HG02840 (cell line): ENCODE measurements at regions not wholly inside any gene's neighbourhood (a gene's known extent, or its start where the extent isn't known, plus 50 kb on each side); places are given as distances from the start of the nearest gene placed in this dataset.

Experiments used
- ATAC-seq: cut with Tn5 transposase; IDR thresholded peaks from one replicate; pipeline ENCODE4 v1.9.1; 2021; ENCODE audit warnings: mild to moderate bottlenecking, moderate library complexity, moderate number of reproducible peaks; ENCODE audit not compliant: unreplicated experiment, low FRiP score

DNA sequence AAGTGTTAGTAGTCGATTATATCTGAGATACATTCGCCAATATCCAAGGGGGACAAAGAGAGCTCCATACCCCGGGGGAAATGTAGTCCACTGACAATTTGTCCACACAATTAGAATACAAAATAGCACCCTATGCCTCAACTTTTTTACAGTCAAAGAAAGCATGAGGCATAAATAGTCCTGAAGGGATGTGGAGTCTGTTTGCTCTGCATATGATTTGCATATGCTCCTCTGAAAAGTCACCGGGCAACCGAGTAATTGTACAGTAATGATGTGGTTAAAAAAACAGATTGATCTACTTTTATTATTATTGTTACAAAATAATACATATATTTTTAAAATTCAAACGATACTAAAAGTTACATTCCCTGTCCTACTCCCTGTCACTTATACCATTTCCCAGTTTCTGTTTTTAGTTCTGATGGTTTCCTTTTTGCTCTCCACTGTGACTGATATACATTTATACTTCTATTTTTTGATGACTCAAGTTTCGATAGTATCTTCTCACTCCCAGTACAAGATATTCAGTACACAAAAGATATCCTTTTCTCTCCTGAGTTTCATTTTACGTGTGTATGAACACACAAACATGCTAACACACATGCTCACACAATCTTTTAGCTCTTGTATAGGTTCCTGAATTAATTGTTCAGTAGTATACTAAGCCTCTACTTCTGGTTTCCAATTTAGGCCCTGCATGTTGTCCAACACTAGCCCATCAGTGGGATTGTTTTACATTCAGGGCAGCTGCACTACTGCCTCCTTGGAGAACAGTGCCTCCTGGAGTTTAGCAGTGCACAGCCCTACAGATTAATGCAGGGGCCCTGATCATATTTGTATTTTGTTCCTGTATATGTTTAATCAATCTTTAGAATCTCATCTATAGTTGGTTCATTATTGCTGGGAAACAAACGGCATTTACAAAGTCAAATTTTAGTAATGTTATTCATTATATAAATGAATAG is 130.9 kb downstream of the TES start:
- no peak for ATAC-seq

DNA sequence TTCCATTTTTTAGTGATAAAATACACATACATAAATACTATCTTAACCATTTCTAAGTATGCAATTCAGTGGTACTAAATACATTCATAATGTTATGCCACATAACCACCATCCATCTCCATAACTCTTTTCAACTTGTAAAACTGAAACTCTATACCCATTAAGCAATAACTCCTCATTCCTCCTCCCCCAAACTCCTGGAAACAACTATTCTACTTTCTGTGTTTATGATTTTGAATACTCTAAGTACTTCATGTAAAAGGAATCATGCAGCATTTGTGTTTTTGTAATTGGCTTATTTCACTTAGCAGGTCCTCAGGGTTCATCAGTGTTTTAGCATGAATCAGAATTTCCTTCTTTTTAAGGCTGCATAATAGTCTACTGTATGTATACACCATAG is 131.8 kb downstream of the TES start:
- no peak for ATAC-seq

DNA sequence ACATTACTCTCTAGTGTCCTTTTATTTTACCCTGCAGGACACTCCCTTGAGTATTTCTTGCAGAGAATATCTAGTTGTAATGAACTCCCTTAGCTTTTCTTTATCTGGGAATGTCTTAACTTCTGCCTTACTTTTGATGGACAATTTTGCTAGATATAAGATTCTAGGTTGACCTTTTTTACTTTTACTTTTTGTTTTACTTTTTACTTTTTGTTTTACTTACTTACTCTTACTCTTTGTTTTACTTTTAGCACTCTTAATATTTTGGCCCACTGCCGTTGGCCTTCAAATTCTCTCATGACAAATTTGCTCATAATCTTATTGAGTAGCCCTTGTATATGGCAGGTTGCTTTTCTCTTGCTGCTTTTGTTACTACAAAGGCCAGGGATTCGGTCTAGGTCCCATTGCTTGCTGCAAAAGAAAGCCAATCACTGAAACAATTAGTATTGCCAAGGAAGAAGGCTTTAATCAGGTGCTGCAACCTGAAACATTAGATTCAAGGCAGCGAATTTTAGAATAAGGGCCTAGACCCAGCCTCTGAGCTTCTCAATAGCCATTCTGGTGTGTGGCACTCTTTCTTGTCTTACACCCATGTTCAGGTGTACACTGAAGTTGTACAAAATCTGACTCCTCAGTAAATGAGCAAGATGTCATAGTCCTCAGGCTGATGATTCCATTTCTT is 137.0 kb downstream of the TES start:
- ATAC-seq: no peak

DNA sequence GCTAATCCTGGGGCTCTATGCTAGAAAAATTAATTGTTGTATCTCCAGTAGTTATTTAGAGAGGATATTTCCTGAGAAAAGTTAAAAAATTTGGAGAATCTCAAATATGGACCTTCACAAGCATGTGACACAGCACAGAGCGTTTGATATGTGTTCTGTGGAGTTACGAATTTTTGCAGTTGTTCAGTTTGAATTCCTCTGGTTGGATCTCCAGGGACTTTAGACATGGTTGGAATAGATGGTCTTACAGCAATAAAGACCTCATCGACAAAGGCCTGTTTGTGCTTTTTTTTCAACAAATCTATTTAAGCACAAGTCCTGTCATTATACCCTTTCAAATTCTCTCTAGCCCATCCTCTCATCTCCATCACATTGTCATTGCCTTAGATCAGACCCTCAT is 138.0 kb downstream of the TES start:
- no peak for ATAC-seq

DNA sequence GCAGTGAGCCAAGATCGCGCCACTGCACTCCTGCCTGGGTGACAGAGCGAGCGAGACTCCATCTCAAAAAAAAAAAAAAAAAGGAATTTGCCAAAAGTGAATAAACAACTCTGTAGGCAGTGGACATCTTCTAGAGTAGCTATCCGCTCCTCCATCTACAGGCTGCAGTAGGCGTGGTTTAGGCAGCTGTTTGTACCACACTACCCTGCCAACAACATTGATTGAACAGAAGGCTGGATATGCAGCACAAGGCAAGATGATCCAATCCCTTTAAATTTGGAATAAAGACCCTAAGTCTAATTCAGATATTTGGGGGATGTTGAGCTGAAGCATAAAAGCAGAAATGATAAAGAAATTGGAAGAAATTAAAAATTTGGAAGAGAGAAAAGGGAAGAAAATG is 141.6 kb downstream of the TES start:
- no peak for ATAC-seq

DNA sequence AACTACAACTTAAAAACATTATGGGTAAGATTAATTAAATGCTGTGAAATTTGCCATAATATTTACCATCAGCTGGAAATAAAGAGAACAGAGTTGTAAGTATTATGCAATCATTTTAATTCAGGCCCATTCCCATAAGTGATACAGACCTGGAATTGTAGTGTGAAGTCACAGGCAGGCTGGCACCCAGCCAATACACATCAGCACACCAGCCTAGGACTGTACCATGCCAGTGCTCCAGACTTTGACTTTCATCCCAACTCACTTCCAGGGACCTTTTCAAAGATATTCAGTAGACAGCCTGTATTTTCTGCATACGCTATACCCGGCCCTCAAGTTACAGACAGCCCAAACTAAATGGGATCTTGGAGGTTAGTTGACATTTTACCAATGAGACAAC is 143.3 kb downstream of the TES start:
- no peak for ATAC-seq

DNA sequence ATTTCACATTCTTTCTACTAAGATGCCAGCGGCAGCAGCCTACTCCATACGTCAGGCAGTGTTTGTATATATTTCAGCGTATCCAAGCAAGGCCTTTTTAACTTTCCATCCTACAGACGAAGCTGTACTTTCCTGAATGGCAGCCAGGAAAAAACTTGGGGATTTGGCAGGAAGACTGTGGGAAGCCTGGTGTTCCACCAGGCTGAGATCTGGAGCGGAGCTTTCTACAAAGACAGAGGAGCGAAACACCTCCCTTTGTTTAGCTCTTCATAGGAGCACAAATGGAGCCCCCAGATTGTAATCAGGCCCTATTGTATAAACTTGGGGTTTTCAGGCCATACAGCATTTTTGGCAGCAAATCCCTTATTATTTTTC is 143.8 kb downstream of the TES start:
- no peak for ATAC-seq

DNA sequence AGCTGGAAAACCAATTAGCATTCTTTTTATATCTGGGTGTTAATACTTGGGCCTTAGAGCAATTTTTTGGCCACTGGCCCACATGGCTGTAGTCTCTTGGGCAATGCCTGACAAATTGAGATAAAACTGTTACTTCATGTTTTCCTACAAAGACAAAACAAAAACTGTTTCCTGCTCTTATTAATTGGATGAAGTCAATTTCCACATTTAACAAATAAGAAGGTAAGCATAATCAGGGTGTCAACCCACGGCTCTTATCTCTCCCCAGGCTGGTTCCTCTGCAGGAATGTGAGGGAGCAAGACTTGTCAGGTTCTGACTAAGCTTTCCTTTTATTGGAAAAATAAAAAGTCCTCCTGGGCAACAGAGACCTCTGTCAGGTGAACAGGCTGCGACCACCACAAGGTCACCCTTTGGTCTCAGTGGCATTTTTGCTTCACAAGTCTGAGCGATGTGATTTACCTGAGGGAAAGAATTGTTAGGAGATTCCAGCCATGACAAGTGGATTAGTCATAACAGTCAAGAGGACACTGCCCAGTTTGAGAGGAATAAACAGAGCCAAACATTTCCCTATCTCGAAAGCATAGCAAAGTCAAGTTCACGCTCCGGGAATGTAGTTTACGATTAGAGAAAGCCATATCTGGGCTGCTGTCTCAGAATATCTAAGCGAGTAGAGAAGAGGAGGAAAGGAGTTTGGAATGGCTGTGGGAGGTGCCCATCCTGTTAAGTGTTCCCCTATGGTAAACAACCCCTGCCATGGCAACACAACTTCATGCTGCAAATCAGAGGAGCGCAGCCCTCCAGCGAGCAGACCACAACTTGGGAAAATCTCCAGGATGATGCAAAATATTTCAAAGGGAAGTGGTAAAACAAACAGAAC is 144.4 kb downstream of the TES start:
- ATAC-seq: no peak

DNA sequence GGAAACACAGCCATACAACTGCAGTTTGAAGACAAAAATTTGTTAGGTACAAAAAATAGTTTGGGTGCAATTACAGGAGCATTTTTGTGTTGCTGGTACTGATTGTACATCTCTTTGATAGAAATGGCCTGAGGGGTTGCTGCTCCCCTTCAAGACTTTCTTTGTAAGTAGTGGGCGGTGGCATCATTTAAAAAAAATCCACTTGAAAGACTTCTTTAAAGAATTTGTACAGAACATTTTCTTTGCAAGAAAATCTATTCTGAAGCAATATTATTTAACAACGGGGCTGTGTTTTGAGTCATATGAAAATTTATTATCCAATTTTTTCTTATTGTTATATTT is 144.1 kb upstream of the CAV2 start:
- ATAC-seq: no peak

DNA sequence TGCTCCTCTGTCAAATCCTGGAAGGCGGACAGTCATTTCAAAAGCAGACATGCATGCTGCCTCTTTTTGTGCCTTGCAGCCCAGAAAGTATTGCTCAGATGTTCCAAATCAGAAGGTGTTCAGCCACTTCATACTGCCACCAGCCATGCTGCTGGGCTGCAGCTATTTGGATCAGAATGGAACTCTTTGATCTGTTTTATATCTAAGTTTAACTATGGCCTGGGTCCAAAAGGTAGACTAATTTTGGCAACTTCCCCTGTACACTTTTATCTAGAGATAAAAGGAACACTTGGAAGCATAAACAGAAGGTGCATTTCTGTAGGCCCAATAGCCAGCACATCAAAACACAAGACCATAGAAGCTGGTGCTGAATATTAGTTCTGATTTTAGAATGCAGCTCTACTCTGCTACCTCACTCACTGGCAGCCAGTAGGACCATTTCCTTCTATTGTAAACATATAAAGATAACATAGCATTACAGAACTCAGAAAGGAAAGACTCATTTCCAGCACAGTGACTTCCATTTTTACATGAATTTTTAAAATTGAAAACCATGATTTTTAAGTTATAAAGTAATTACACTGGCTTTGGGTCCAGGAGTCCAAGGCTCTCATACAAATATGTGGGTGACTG is 143.1 kb upstream of the CAV2 start:
- ATAC-seq: no peak

DNA sequence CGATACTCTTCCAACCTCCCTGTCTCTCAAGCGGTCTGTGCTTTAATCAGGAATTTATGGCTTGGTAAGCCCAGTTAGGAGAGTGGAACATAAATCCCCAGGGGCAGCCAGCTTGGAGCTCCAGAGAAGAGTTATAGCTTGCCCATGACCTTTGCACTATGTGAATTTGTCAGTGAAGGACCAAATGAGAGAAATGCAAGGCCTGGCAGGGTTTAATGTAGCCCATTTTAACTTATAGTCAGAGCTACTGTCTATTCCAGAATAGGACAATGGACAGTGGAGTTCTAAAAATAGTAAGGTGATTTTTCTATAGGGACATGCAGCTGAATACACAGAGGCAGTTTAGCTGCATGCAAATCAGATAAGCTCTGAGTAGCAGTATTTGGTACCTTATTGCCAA is 142.6 kb upstream of the CAV2 start:
- ATAC-seq: no peak

DNA sequence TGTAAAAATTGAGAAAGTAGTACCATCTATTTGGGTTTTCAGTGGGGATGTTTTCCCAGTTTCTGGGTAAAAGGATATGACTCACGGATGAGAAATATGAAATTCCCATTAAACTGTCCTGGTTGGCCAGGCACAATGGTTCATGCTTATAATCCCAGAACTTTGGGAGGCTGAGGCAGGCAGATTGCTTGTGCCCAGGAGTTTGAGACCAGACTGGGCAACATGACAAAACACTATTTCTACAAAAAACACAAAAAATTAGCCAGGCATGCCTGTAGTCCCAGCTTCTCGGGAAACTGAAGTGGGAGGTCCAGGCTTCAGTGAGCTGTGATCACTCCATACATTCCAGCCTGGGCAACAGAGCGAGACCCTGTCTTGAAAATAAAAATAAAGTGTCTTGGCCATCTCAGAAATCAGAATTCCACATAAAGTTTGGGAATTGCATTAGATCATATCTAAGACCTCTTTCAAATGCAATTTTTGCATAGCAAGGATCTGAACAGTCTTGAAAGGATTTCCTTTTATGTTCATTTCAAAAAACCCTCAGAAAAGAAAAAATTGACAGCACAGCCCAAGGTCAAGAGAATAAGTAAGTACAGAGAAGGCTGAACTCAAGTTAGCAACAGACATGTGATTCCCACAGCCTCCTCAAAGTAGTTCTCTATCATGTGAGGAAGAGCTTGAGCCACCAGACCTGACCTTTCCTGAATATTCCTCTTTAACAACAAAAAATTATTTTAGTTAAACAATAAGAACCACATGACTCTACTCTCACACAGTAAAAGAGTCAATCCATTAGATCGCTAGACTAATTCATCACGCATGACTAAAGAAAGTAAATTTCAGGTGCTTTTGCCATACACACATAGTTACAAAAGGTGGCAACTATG is 141.5 kb upstream of the CAV2 start:
- no peak for ATAC-seq

DNA sequence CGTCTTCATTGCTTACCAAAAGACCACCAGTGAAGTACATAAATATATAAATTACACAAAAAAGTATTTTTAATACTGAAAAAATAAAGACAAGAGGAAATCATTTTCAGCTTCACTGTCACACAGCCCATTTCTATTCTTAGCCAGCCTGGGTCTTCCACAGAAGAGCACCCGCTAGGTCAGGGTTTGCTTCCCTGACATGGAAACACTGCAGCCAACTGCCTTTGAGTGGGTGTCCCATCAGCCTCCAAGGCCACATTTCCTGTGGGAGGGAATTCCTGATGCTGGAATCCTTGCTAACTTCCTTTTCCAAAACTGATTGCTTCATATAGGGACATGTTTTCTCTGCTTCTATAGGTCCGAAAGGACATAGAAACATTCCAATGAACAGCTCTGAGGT is 137.8 kb upstream of the CAV2 start:
- ATAC-seq: no peak

DNA sequence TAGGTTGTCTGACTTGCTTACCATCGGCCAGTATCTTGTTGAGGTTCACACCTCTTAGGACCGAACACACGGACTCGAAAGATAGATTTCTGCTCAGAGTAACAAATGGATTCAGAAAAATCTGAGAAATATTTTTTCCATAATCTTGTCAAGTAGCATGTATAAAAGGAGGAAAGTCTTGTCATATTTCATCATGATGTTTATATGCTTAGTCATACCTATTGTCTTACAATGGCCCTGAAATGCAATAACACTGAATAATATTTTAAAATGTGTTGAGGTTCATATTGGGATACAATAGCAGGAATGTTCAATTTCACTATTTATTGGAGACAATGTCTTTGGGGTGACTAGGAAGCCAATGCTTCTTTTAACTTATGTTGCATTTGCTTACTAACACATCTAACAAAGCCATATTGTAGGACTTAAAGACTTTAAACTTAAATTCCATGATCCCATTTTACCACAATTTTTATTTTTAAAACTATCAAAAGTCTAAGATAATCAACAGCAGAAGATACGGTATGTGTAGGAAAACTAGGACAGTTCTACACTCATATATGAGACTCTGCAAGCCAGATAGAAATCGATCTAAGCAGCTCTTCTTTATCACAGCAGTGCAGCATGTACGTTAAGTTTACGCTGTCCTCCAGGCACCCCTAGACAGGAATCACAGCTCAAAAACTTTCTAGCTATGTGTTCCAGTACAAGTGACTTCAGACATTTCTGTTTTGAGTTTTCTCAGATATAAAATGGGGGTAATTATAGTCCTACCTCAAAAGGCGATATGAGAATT is 135.7 kb upstream of the CAV2 start:
- no peak for ATAC-seq

DNA sequence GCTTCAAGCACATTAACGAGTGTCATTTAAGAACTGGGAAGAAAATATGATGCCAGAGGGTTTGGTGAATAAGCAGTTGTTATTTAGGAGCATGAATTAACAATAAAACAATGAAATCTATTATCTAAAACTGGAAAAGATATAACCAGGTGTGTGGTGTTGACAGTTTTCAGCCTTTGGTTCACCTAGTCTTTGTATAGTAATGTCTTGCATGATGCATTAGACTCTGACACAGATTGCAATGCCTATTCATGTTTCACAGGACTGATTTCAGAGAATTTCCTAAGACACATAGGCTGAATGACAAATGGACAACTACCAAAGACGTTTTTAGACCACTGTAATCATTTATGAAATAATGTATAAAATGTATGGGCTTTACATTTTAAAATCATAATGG is 135.1 kb upstream of the CAV2 start:
- no peak for ATAC-seq

DNA sequence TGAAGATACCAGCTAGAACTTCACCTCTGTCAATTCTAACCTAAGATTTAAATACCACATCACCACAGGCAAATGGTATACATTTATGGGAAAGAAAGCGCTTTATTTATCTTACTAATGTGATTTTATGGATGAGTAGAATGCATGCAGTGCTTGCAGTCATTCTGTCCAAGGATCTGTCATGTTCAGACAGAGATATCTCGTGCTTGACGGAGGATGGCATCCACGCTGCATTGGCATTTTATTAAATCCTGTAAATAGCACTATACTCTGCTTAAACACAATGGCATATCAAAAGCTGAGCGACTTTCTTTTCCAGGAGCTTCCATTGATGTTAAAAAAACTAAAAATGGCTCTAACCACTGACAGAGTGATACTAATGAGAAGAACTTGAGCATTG is 133.7 kb upstream of the CAV2 start:
- ATAC-seq: no peak

DNA sequence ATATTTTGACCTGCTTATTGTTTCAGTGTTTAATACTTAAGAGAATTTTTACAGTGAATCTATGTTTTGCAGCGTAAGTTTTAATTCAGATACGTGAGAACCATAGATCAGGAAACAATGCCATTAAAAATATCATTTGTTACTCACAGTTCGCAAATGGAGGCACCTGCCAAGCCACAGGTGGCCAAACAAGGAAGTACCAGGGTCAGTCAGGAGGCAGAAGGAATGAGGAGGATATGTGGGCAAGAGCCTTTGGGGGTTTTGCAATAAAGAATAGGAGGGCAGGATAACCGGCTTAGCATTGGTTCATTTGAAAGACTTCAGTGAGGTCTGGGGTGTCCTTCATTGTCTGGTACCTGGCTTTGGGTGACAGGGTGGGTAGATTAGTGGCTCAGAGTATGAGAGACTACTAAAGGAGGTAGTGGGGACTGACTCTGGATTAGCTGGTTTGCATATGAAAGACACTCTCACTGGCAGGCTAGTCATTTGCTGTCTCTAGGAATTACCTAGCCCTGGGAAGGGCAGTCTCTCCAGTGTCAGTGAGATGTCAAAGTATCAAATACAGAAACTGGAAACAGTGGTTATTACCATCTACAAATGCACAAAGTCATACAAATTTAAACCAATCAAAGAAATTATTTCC is 132.2 kb upstream of the CAV2 start:
- ATAC-seq: no peak

DNA sequence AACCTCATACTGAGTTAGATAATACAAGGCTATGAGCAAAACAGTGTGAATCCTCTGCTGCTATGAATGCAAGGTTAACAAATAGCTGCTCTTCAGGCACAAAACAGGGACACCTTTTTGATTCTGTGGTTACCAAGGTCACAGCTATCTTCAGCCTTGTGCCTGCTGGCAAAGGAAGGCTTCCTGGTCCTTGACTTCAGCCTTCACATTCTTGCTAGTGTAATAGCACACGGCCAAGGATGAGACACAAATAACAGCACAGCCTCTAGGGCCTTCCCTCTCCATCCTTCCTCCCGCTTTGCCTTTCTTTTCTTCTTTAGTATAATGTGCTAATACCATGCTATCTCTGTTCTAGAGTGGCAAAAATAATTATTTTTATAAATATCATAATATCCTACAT is 130.6 kb upstream of the CAV2 start:
- ATAC-seq: no peak
